T-cell (primary cell): ENCODE measurements at regions not wholly inside any gene's neighbourhood (a gene's known extent, or its start where the extent isn't known, plus 50 kb on each side); places are given as distances from the start of the nearest gene placed in this dataset.
"Not testable (repeated sequence)": the region's sequence is repeated elsewhere in the genome, so short reads cannot be mapped to it uniquely, and the experiment has no call there.

Source experiments
- ATAC-seq, 4 experiments: fragments of 200-7000 bp in 3 of 4; fragments of 150-1000 bp in 1 of 4; cut with Tn5 transposase; replicated peaks in 1 of 4; 1 replicate in 3 of 4; 2 replicates in 1 of 4; pipeline ENCODE4 v1.10.0; 2021; ENCODE audit warnings: moderate library complexity in 3 of 4, mild to moderate bottlenecking in 2 of 4, moderate number of reproducible peaks in 1 of 4
- CTCF ChIA-PET, 2 donors: fragments of 300-600 bp; sonication (Branson Sonifier 250); formaldehyde crosslinking; loops; one replicate each; lab custom pipeline; 2022; ENCODE audit warnings: antibody characterized with exemption in 2 of 2; lab: Charles Lee
- POLR2A ChIA-PET, 2 donors: fragments of 300-600 bp; sonication (Branson Sonifier 250); formaldehyde crosslinking; loops; one replicate each; lab custom pipeline; 2022; ENCODE audit warnings: antibody characterized with exemption in 2 of 2; lab: Charles Lee
- DNase-seq, 35 experiments: peaks; one replicate each; pipeline versions ENCODE4 v3.0.0 to v3.0.0-alpha.2; 2013 to 2023
- H3K27ac ChIP-seq: one replicate; pipeline ENCODE4 v1.5.1; 2013; ENCODE audit warnings: low read length
- H3K27me3 ChIP-seq, 2 experiments: replicated peaks in 1 of 2; 1 replicate in 1 of 2; 2 replicates in 1 of 2; pipeline versions ENCODE4 v1.6.1 to v1.7.0; 2013; ENCODE audit warnings: low read length in 1 of 2, mixed read lengths in 1 of 2; ENCODE audit not compliant: control insufficient read depth in 2 of 2, insufficient read depth in 2 of 2; ENCODE audit errors: extremely low read depth in 1 of 2
- H3K36me3 ChIP-seq, 2 donors: 1 replicate in 1 of 2; 2 replicates in 1 of 2; pipeline versions ENCODE4 v1.6.1 to v1.7.0; 2013; ENCODE audit warnings: low read length in 1 of 2; ENCODE audit not compliant: control insufficient read depth in 2 of 2, insufficient read depth in 1 of 2; ENCODE audit errors: extremely low read depth in 1 of 2
- H3K4me1 ChIP-seq, 2 experiments: 1 replicate in 1 of 2; 2 replicates in 1 of 2; pipeline versions ENCODE4 v1.6.1 to v1.7.0; 2013; ENCODE audit warnings: low read length in 2 of 2, mixed read lengths in 1 of 2; ENCODE audit not compliant: insufficient read depth in 2 of 2, control insufficient read depth in 1 of 2; ENCODE audit errors: extremely low read depth in 1 of 2
- H3K4me3 ChIP-seq, 2 donors: 1 replicate in 1 of 2; 2 replicates in 1 of 2; pipeline versions ENCODE4 v1.5.1 to v1.7.0; 2013; ENCODE audit warnings: mild to moderate bottlenecking in 2 of 2, low read length in 1 of 2, moderate library complexity in 1 of 2; ENCODE audit not compliant: control insufficient read depth in 1 of 2; ENCODE audit errors: extremely low read depth in 1 of 2
- H3K9me3 ChIP-seq: 2 replicates; pipeline ENCODE4 v1.7.0; 2013
- H3K27ac Mint-ChIP-seq, 2 donors: one replicate each; pipeline ENCODE4 v1.8.0; 2020 to 2021; ENCODE audit warnings: mild to moderate bottlenecking in 2 of 2, mixed read lengths in 2 of 2
- H3K27me3 Mint-ChIP-seq, 2 donors: one replicate each; pipeline ENCODE4 v1.8.0; 2021 to 2022; ENCODE audit warnings: mixed read lengths in 2 of 2
- H3K36me3 Mint-ChIP-seq: one replicate; pipeline ENCODE4 v1.8.0; 2021; ENCODE audit warnings: mixed read lengths
- H3K4me1 Mint-ChIP-seq, 3 donors: one replicate each; pipeline ENCODE4 v1.8.0; 2020 to 2022; ENCODE audit warnings: mixed read lengths in 3 of 3, mild to moderate bottlenecking in 1 of 3
- H3K4me3 Mint-ChIP-seq, 3 donors: one replicate each; pipeline ENCODE4 v1.8.0; 2020 to 2022; ENCODE audit warnings: mild to moderate bottlenecking in 3 of 3, mixed read lengths in 3 of 3, moderate library complexity in 3 of 3
- H3K9me3 Mint-ChIP-seq, 3 donors: one replicate each; pipeline ENCODE4 v1.8.0; 2020 to 2022; ENCODE audit warnings: mixed read lengths in 3 of 3
- WGBS: methylation state at CpG from one replicate; pipeline ENCODE4 v1.1.5; 2013; ENCODE audit warnings: missing lambda C conversion rate; ENCODE audit not compliant: insufficient coverage; 5-methylcytosine and 5-hydroxymethylcytosine counted together

DNA sequence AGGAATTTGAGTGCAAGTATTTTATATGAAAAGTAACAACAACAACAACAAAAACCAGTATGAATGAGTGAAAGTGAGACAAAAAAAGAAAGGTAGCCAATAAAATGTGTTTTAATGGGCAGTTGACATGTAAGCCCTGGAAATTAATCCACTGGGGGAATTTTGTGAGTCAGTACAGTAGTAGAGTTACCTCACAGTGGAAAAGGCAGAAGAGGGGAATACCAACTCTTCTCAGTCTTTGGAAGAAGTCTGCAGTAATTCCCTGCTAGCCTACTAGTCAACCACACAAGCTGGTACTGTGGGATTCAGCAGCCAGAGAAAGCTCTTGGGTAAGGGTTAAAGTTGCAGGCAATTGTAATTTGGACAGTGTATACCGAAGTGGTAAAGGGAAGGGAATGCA, 76.3 kb upstream of the IL15 start:
- Mint-ChIP-seq H3K9me3 (peaks cover 0 to 4% (median 3%) of the 10 kb centered on the region in 3 donors), H3K36me3 (no peaks in the 10 kb centered on the region), H3K4me1 (no peaks in the 10 kb centered on the region), H3K27me3 (no peaks in the 10 kb centered on the region), H3K4me3 (no peak overlapping the region), H3K27ac (no peak overlapping the region)
- no peaks in the 10 kb centered on the region for H3K9me3 ChIP-seq
- CTCF ChIA-PET, result no interaction called here
- no peak overlapping the region for H3K27ac ChIP-seq
- DNase-seq (no peak), ATAC-seq (no peak)
- no CpG with 5 or more reads among the region's 1 CpG for WGBS
- H3K4me1 ChIP-seq, result no peaks in the 10 kb centered on the region
- H3K36me3 ChIP-seq, result no peaks in the 10 kb centered on the region
- POLR2A ChIA-PET, result no interaction called here
- no peak overlapping the region for H3K4me3 ChIP-seq
- H3K27me3 ChIP-seq, result no peaks in the 10 kb centered on the region

DNA sequence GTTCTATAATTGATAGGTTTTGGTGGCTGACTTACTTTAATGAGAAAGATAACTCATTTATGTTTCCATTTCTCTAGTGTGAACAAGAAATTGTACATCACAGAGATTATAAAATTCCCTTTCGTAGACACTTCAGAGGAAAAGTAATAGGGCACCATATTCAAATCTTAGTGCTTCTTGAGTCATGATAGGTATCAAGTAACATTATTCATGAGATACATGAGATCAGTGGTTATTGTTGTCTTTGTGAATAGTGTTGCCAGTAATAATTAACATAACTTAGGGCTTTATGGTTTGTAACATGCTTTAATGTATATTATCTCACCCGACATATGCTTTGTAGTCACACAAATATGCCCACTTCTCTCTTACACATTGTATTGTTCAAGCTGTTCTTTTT, 73.7 kb upstream of the IL15 start:
- no peaks in the 10 kb centered on the region for H3K9me3 Mint-ChIP-seq
- no peak overlapping the region for H3K27ac Mint-ChIP-seq
- H3K4me3 Mint-ChIP-seq, result no peak overlapping the region
- no peaks in the 10 kb centered on the region for H3K36me3 ChIP-seq
- H3K27me3 Mint-ChIP-seq, result no peaks in the 10 kb centered on the region
- CTCF ChIA-PET, result no interaction called here
- DNase-seq, result no peak
- H3K4me3 ChIP-seq, result no peak overlapping the region
- H3K4me1 Mint-ChIP-seq, result no peaks in the 10 kb centered on the region
- H3K4me1 ChIP-seq, result no peaks in the 10 kb centered on the region
- POLR2A ChIA-PET, result interaction anchor here in 1 of 2 donors (0.9 kb wide), 1 partner anchor 107 kb away, joined by 3 read pairs; no protein-coding TSS in a partner anchor
- H3K36me3 Mint-ChIP-seq, result no peaks in the 10 kb centered on the region
- no peaks in the 10 kb centered on the region for H3K27me3 ChIP-seq
- no peak for ATAC-seq
- H3K27ac ChIP-seq, result no peak overlapping the region
- H3K9me3 ChIP-seq, result no peaks in the 10 kb centered on the region
- WGBS, result no CpG with 5 or more reads among the region's 2 CpGs

DNA sequence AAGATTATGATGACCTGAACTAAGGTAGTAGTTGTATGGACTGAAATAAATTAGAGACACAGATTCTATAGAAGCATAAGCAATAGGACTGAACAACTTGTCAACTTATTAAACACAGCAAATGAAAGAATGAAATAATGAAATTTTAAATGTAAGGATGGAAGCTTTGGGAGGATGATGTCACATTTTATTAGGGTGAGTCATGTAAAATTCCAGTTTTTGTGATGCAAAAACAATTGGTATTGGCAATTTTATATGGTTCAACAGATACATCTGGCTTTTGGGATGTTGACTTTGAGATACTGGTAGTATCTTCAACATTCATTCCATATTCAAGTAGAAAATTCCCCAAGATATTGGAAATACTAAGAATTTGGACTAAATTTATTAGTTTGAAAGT, 72.7 kb upstream of the IL15 start:
- Histone ChIP-seq H3K4me3 (no peak overlapping the region), H3K9me3 (no peaks in the 10 kb centered on the region), H3K27me3 (no peaks in the 10 kb centered on the region), H3K27ac (no peak overlapping the region), H3K36me3 (no peaks in the 10 kb centered on the region), H3K4me1 (no peaks in the 10 kb centered on the region)
- H3K27ac Mint-ChIP-seq, result no peak overlapping the region
- DNase-seq (no peak), ATAC-seq (no peak)
- H3K27me3 Mint-ChIP-seq, result no peaks in the 10 kb centered on the region
- CTCF ChIA-PET, result no interaction called here
- H3K36me3 Mint-ChIP-seq, result no peaks in the 10 kb centered on the region
- POLR2A ChIA-PET, result no interaction called here
- H3K4me3 Mint-ChIP-seq, result no peak overlapping the region
- no peaks in the 10 kb centered on the region for H3K4me1 Mint-ChIP-seq
- no peaks in the 10 kb centered on the region for H3K9me3 Mint-ChIP-seq

DNA sequence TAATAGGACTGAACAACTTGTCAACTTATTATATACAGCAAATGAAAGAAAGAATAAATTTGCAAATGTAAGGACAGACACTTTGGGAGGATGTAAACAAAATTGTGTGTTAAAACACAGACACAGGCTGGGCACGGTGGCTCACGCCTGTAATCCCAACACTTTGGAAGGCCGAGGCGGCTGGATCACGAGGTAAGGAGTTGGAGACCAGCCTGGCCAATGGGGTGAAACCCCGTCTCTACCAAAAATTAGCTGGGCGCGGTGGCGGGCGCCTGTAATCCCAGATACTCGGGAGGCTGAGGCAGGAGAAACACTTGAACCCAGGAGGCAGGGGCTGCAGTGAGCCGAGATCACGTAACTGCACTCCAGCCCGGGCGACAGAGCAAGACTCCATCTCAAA, 71.4 kb upstream of the IL15 start:
- ATAC-seq, DNase-seq, H3K36me3 Mint-ChIP-seq, H3K4me1 ChIP-seq, H3K9me3 Mint-ChIP-seq, H3K9me3 ChIP-seq, H3K36me3 ChIP-seq, H3K27me3 ChIP-seq, H3K4me3 ChIP-seq, H3K27ac Mint-ChIP-seq, H3K27ac ChIP-seq, H3K4me3 Mint-ChIP-seq, POLR2A ChIA-PET, H3K4me1 Mint-ChIP-seq, H3K27me3 Mint-ChIP-seq: not testable (repeated sequence)
- WGBS, result 85% methylated on average over 10 of the region's 15 CpGs
- CTCF ChIA-PET, result interaction anchor here in 1 of 2 donors (0.6 to 0.7 kb wide), 2 partner anchors 77 to 277 kb away, joined by 3 read pairs; no protein-coding TSS in a partner anchor

DNA sequence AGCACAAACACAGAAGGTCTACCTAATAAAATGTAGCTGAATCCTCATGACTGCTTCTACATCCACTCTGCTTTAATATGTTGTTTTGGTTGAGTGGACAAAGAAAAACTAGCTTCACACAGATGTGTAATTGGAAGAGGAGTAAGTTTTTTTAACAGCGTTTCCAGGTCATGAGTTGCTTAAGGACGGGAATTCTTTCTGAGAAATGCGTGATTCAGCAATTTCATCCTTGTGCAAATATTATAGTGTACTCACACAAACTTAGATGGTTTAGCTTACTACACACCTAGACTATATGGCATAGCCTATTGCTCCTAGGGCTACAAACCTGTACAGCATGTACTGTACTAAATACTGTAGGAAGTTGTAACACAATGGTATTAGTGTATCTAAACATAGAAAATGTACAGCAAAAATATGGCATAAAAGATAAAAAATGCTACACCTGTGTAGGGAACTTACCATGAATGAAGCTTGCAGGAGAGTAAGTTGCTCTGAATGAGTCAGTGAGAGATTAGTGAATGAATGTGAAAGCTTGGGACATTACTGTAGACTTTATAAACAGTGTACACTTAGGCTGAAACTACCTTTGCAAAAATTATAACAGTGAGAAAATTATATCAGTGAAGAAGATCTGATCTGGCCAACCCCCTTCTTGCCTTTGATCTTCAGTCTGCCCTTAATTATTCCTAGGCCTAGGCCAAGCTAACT, 70.8 kb upstream of the IL15 start:
- no CpG with 5 or more reads among the region's 3 CpGs for WGBS
- Histone ChIP-seq H3K4me1 (no peaks in the 10 kb centered on the region), H3K9me3 (no peaks in the 10 kb centered on the region), H3K27me3 (no peaks in the 10 kb centered on the region), H3K27ac (no peak overlapping the region), H3K4me3 (no peak overlapping the region), H3K36me3 (no peaks in the 10 kb centered on the region)
- DNase-seq (no peak), ATAC-seq (no peak)
- H3K4me3 Mint-ChIP-seq, result no peak overlapping the region
- H3K27me3 Mint-ChIP-seq, result no peaks in the 10 kb centered on the region
- H3K9me3 Mint-ChIP-seq, result no peaks in the 10 kb centered on the region
- H3K4me1 Mint-ChIP-seq, result no peaks in the 10 kb centered on the region
- ChIA-PET CTCF (interaction anchor here in 1 of 2 donors (0.6 to 0.7 kb wide), 2 partner anchors 77 to 278 kb away, joined by 3 read pairs; no protein-coding TSS in a partner anchor), POLR2A (no interaction called here)
- no peak overlapping the region for H3K27ac Mint-ChIP-seq
- H3K36me3 Mint-ChIP-seq, result no peaks in the 10 kb centered on the region

DNA sequence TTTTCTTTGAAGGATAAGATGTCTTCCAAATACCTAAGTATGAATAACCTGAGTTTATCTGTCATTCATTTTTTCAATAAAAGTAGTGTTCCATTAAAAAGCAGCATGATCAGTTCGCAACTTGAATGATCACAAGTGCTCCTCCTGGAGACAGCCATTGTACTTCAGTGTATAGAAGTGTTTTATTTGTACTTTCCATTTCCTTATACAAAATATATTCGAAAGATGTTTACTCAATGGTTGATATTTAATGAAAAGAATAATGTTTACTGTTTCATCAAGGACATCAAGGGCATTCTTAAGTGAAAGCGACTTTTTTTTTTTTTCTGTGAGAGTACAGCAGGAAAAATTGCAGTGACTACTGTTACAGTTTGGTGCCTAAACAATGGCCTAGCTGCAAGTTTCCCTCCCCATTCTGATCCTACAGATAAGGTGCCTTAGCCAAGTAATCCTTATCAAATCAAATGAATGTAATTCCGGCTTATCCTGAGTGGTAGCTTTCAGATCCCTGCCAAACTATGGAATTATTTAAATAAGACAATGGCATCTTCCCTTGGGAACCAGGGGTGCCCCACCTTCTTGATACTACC, 69.0 kb upstream of the IL15 start:
- CTCF ChIA-PET, result no interaction called here
- POLR2A ChIA-PET, result no interaction called here
- no peak overlapping the region for H3K27ac Mint-ChIP-seq

More for the DNA sequence above, 69.0 kb upstream of the IL15 start:
- H3K36me3 Mint-ChIP-seq, result no peaks in the 10 kb centered on the region
- 80% methylated on average over 1 of the region's 4 CpGs for WGBS
- DNase-seq, result no peak
- no peak for ATAC-seq
- no peaks in the 10 kb centered on the region for H3K4me1 ChIP-seq
- no peaks in the 10 kb centered on the region for H3K9me3 Mint-ChIP-seq
- no peak overlapping the region for H3K4me3 Mint-ChIP-seq
- H3K27me3 ChIP-seq, result no peaks in the 10 kb centered on the region
- H3K9me3 ChIP-seq, result no peaks in the 10 kb centered on the region
- no peaks in the 10 kb centered on the region for H3K27me3 Mint-ChIP-seq
- no peaks in the 10 kb centered on the region for H3K36me3 ChIP-seq
- H3K27ac ChIP-seq, result no peak overlapping the region
- no peak overlapping the region for H3K4me3 ChIP-seq
- H3K4me1 Mint-ChIP-seq, result no peaks in the 10 kb centered on the region
